Kidney (tissue), 13 donors: ENCODE measurements at regions not wholly inside any gene's neighbourhood (a gene's known extent, or its start where the extent isn't known, plus 50 kb on each side); places are given as distances from the start of the nearest gene placed in this dataset.

Source experiments
- DNase-seq, 5 donors: peaks; one replicate each; pipeline ENCODE4 v3.0.0-alpha.2; 2013 to 2020
- FAIRE-seq: peaks from 2 replicates; lab custom pipeline; 2012; peaks lifted over from hg19 to GRCh38; lab: Jason Lieb, UNC
- H3K27ac ChIP-seq, 2 donors: one replicate each; pipeline ENCODE4 v1.7.0; 2013; ENCODE audit warnings: low read depth in 2 of 2, low read length in 2 of 2, inconsistent platforms in 1 of 2
- H3K27me3 ChIP-seq: one replicate; pipeline ENCODE4 v1.7.1; 2013; ENCODE audit warnings: low read length, inconsistent platforms; ENCODE audit not compliant: control insufficient read depth, insufficient read depth
- H3K36me3 ChIP-seq, 3 donors: one replicate each; pipeline versions ENCODE4 v1.7.0 to v1.7.1; 2013; ENCODE audit warnings: low read length in 3 of 3, control low read depth in 1 of 3, inconsistent platforms in 1 of 3; ENCODE audit not compliant: insufficient read depth in 3 of 3, control insufficient read depth in 2 of 3
- H3K4me1 ChIP-seq, 3 donors: one replicate each; pipeline versions ENCODE4 v1.7.0 to v1.7.1; 2013; ENCODE audit warnings: low read length in 3 of 3, inconsistent platforms in 1 of 3, low read depth in 1 of 3; ENCODE audit not compliant: control insufficient read depth in 2 of 3, insufficient read depth in 2 of 3
- H3K4me3 ChIP-seq, 3 donors: one replicate each; pipeline versions ENCODE4 v1.7.0 to v1.8.1; 2013; ENCODE audit warnings: low read length in 3 of 3, control low read depth in 1 of 3, inconsistent platforms in 1 of 3
- H3K9ac ChIP-seq, 3 donors: one replicate each; pipeline versions ENCODE4 v1.7.0 to v1.7.1; 2013; ENCODE audit warnings: low read length in 3 of 3, control low read depth in 1 of 3, inconsistent platforms in 1 of 3
- H3K9me3 ChIP-seq, 3 donors: one replicate each; pipeline versions ENCODE4 v1.7.0 to v1.7.1; 2013; ENCODE audit warnings: low read length in 3 of 3, control low read depth in 1 of 3, inconsistent platforms in 1 of 3; ENCODE audit not compliant: control insufficient read depth in 2 of 3, insufficient read depth in 1 of 3
- intact Hi-C: fragments of 100-400 bp; cut with DNase I; formaldehyde crosslinking; loops from one replicate; pipeline ENCODE4 v1.11.1; 2022
- TF ChIP-seq, protein P1 (sequence below): IDR thresholded peaks from 3 replicates; pipeline ENCODE4 v1.5.1; 2012; ENCODE audit warnings: mild to moderate bottlenecking, moderate library complexity, borderline replicate concordance; ENCODE audit not compliant: insufficient read depth; ENCODE audit errors: extremely low read depth
- donor health status: control.
- donor health status: control.
- donor health status: control.
- donor health status: control.
- donor health status: control.
- donor health status: DM: yes; HTN: yes; CAD: no.
- donor health status: Normal renal cell carcinoma (clear cell type).

GRCh38 chr1:59075021-59075420, 221.9 kb upstream of the FGGY start:
- no peaks in the 10 kb centered on the region for H3K9me3 ChIP-seq
- no peaks in the 10 kb centered on the region for H3K36me3 ChIP-seq
- no peak for DNase-seq
- H3K27me3 ChIP-seq = no peaks in the 10 kb centered on the region
- no peak overlapping the region for H3K9ac ChIP-seq
- peaks cover 0 to 5% (median 0%) of the 10 kb centered on the region in 3 donors for H3K4me1 ChIP-seq
- intact Hi-C loops = no loop called here
- no peak overlapping the region for H3K27ac ChIP-seq
- TF ChIP-seq, protein P1, sequence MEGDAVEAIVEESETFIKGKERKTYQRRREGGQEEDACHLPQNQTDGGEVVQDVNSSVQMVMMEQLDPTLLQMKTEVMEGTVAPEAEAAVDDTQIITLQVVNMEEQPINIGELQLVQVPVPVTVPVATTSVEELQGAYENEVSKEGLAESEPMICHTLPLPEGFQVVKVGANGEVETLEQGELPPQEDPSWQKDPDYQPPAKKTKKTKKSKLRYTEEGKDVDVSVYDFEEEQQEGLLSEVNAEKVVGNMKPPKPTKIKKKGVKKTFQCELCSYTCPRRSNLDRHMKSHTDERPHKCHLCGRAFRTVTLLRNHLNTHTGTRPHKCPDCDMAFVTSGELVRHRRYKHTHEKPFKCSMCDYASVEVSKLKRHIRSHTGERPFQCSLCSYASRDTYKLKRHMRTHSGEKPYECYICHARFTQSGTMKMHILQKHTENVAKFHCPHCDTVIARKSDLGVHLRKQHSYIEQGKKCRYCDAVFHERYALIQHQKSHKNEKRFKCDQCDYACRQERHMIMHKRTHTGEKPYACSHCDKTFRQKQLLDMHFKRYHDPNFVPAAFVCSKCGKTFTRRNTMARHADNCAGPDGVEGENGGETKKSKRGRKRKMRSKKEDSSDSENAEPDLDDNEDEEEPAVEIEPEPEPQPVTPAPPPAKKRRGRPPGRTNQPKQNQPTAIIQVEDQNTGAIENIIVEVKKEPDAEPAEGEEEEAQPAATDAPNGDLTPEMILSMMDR = no peak
- no peak overlapping the region for H3K4me3 ChIP-seq
- no peak for FAIRE-seq

DNA sequence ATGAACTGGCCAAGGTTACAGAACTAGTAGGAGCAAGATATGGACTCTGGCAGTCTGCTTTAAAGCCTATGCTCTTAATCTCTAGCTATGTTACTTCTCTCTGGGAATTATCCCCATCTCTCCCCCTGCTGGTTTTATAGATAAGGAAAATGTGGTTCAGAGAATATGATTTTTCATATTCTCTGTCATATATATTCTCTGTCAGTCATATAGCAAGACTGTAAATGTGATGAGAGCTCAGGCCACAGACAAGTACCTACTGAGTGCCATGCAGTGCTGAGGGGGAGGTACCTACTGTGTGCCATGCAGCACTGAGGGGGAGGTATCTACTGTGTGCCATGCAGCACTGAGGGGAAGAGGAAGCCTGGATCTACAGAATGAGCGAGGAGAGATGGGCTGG, 220.3 kb upstream of the FGGY start:
- no peak overlapping the region for H3K27ac ChIP-seq
- no peaks in the 10 kb centered on the region for H3K27me3 ChIP-seq
- H3K9ac ChIP-seq = no peak overlapping the region
- no peaks in the 10 kb centered on the region for H3K36me3 ChIP-seq
- H3K4me3 ChIP-seq = no peak overlapping the region
- DNase-seq (no peak), FAIRE-seq (no peak)
- intact Hi-C loops = no loop called here
- no peaks in the 10 kb centered on the region for H3K9me3 ChIP-seq
- TF ChIP-seq, protein P1 = no peak
- peaks cover 0 to 5% (median 0%) of the 10 kb centered on the region in 3 donors for H3K4me1 ChIP-seq

DNA sequence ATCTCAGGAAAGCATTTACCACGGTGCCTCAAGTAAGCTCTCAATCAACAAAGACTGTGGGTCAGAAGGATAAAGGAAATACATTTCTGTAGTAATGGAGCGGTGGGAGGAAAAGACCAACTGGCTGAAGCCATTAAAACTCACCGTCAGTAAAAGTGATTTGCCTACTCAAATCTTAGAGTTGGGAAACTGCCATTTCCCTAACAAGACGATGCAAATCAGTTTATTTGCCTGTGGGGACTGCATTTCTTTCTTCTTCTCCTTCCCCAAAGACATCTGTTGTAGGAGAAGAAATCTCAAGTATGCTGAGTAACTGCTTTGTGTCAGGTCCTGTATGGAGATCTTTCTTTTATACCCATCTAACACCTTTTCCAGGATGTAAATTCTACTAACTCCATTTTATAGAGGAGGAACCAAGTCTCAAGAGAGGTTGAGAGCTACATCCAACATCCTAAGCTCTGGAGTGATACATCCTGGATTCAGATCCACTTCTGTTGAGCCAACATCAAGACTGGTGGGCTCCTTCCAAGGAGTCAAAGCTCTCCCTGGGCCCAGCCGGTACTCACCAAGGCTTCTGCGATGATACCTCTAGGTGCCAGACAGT, 219.3 kb upstream of the FGGY start:
- TF ChIP-seq, protein P1 = no peak
- H3K36me3 ChIP-seq = no peaks in the 10 kb centered on the region
- no peak overlapping the region for H3K9ac ChIP-seq
- H3K4me3 ChIP-seq = no peak overlapping the region
- intact Hi-C loops = no loop called here
- no peaks in the 10 kb centered on the region for H3K27me3 ChIP-seq
- peaks cover 0 to 5% (median 0%) of the 10 kb centered on the region in 3 donors for H3K4me1 ChIP-seq
- FAIRE-seq (no peak), DNase-seq (no peak)
- H3K27ac ChIP-seq = no peak overlapping the region
- no peaks in the 10 kb centered on the region for H3K9me3 ChIP-seq
